ENCODE measurements at regions not wholly inside any gene's neighbourhood (a gene's known extent, or its start where the extent isn't known, plus 50 kb on each side); places are given as distances from the start of the nearest gene placed in this dataset.

GRCh38 chr12:19836056-19836455 lies 396.8 kb downstream of the AEBP2 start:
- no peak for DNase-seq

GRCh38 chr12:19836456-19836855 lies 397.2 kb downstream of the AEBP2 start:
- no peak for DNase-seq

GRCh38 chr12:19837543-19837942 lies 398.3 kb downstream of the AEBP2 start:
- no peak for DNase-seq

GRCh38 chr12:19841451-19841850 lies 402.2 kb downstream of the AEBP2 start:
- no peak for DNase-seq

- no peak for DNase-seq
Observed at GRCh38 chr12:19842116-19842515, 402.8 kb downstream of the AEBP2 start.

- DNase-seq = no peak
Observed at GRCh38 chr12:19844224-19844623, 404.9 kb downstream of the AEBP2 start.

GRCh38 chr12:19846574-19846973 lies 407.3 kb downstream of the AEBP2 start:
- no peak for DNase-seq

GRCh38 chr12:19847294-19848059 lies 408.2 kb downstream of the AEBP2 start:
- no peak for DNase-seq

- no peak for DNase-seq
Observed at GRCh38 chr12:19848421-19848820, 409.1 kb downstream of the AEBP2 start.

GRCh38 chr12:19849208-19849607 lies 409.9 kb downstream of the AEBP2 start:
- DNase-seq = no peak

GRCh38 chr12:19850346-19851065 lies 411.2 kb downstream of the AEBP2 start:
- no peak for DNase-seq

- no peak for DNase-seq
Observed at GRCh38 chr12:19852100-19852855, 413.0 kb downstream of the AEBP2 start.

- DNase-seq = no peak
Observed at GRCh38 chr12:19855851-19856250, 416.6 kb downstream of the AEBP2 start.

GRCh38 chr12:19856389-19856788 lies 417.1 kb downstream of the AEBP2 start:
- no peak for DNase-seq

GRCh38 chr12:19857204-19857603 lies 417.9 kb downstream of the AEBP2 start:
- DNase-seq = no peak

GRCh38 chr12:19867151-19867550 lies 427.9 kb downstream of the AEBP2 start:
- no peak for DNase-seq

- DNase-seq = no peak
Observed at GRCh38 chr12:19867970-19868369, 428.7 kb downstream of the AEBP2 start.

- no peak for DNase-seq
Observed at GRCh38 chr12:19869413-19869812, 430.1 kb downstream of the AEBP2 start.

GRCh38 chr12:19872621-19873540 lies 433.6 kb downstream of the AEBP2 start:
- DNase-seq = no peak

- no peak for DNase-seq
Observed at GRCh38 chr12:19880076-19880475, 440.8 kb downstream of the AEBP2 start.

GRCh38 chr12:19880721-19881120 lies 441.4 kb downstream of the AEBP2 start:
- DNase-seq = no peak

- no peak for DNase-seq
Observed at GRCh38 chr12:19882346-19882745, 443.1 kb downstream of the AEBP2 start.
